Uterus (tissue), 3 donors: ENCODE measurements at regions not wholly inside any gene's neighbourhood (a gene's known extent, or its start where the extent isn't known, plus 50 kb on each side); places are given as distances from the start of the nearest gene placed in this dataset.

Source experiments
- DNase-seq, 2 donors: peaks; one replicate each; pipeline ENCODE4 v3.0.0-alpha.2; 2019 to 2020
- H3K27ac ChIP-seq, 2 donors: fragments of 200-600 bp; sonication (generic); 1 replicate in 1 of 2; 2 replicates in 1 of 2; pipeline ENCODE4 v1.5.1; 2016 to 2018
- H3K27me3 ChIP-seq, 2 donors: fragments of 200-600 bp; sonication (generic); one replicate each; pipeline ENCODE4 v1.5.1; 2018 to 2019; ENCODE audit warnings: control low read depth in 1 of 2
- H3K36me3 ChIP-seq, 2 donors: fragments of 200-600 bp; sonication (generic); one replicate each; pipeline ENCODE4 v1.5.1; 2019; ENCODE audit warnings: control low read depth in 1 of 2
- H3K4me1 ChIP-seq, 2 donors: fragments of 200-600 bp; sonication (generic); one replicate each; pipeline ENCODE4 v1.5.1; 2018 to 2019; ENCODE audit warnings: control low read depth in 1 of 2
- H3K4me3 ChIP-seq, 2 donors: fragments of 200-600 bp; sonication (generic); 1 replicate in 1 of 2; 2 replicates in 1 of 2; pipeline ENCODE4 v1.5.1; 2018 to 2019; ENCODE audit warnings: mild to moderate bottlenecking in 1 of 2
- H3K9me3 ChIP-seq, 2 donors: fragments of 200-600 bp; sonication (generic); one replicate each; pipeline ENCODE4 v1.5.1; 2019; ENCODE audit warnings: control low read depth in 1 of 2
- CTCF ChIP-seq, 4 experiments: fragments of 200-600 bp in 2 of 4; fragments of 450-650 bp in 2 of 4; sonication (generic) in 2 of 4; IDR thresholded peaks; one replicate each; pipeline ENCODE4 v1.5.1; 2016 to 2019; ENCODE audit warnings: antibody characterized with exemption in 4 of 4, mild to moderate bottlenecking in 2 of 4, moderate library complexity in 1 of 4
- POLR2A ChIP-seq, 2 donors: fragments of 450-650 bp; IDR thresholded peaks; one replicate each; pipeline ENCODE4 v1.6.1; 2016; ENCODE audit warnings: antibody characterized with exemption in 2 of 2, mild to moderate bottlenecking in 1 of 2, moderate library complexity in 1 of 2
- intact Hi-C: fragments of 100-400 bp; cut with DNase I; formaldehyde crosslinking; loops from one replicate; pipeline ENCODE4 v1.15.1; 2023; ENCODE audit warnings: low total_unique reads
- donor health status: DM: yes; HTN: yes; CAD: no.

GRCh38 chr1:164914208-164914607 is 355.2 kb downstream of the PBX1 start:
- no peak overlapping the region for H3K4me3 ChIP-seq
- no peaks in the 10 kb centered on the region for H3K36me3 ChIP-seq
- peak overlapping the region; percentile 34 to 39 for H3K27ac ChIP-seq
- TF ChIP-seq POLR2A (IDR thresholded peaks at IDR 0.05) (no peak), CTCF (IDR thresholded peaks at IDR 0.05) (peak; percentile 40 to 71 (median 51))
- H3K4me1 ChIP-seq, result peaks cover 0 to 8% of the 10 kb centered on the region in 2 donors
- no peaks in the 10 kb centered on the region for H3K9me3 ChIP-seq
- intact Hi-C loops, result no loop called here
- H3K27me3 ChIP-seq, result no peaks in the 10 kb centered on the region
- peak in 1 of 2 donors; percentile 33 for DNase-seq

DNA sequence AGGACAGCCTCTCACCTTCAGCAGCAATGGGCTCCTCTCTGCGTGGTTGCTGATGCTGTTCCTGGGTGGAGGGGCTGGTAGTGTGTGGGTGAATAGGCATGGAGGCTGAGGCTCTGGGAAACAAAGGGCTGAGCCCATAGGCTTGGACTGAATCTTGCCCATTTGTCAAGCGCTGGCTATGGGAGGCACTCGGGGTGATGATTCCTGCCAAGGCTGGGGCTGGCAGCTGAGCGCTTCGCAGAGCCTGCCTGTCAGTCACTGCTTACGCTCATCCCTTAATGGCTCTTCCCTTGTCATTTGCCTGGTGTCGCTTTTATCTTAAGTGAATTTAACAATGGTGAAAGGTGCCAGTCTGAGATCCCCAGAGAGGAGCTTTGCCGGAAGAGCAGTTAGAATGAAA is 353.3 kb downstream of the PBX1 start:
- intact Hi-C loops, result no loop called here
- H3K4me1 ChIP-seq, result no peaks in the 10 kb centered on the region
- TF ChIP-seq CTCF (IDR thresholded peaks at IDR 0.05) (no peak), POLR2A (IDR thresholded peaks at IDR 0.05) (no peak)
- H3K9me3 ChIP-seq, result no peaks in the 10 kb centered on the region
- H3K4me3 ChIP-seq, result no peak overlapping the region
- no peaks in the 10 kb centered on the region for H3K27me3 ChIP-seq
- H3K27ac ChIP-seq, result no peak overlapping the region
- H3K36me3 ChIP-seq, result no peaks in the 10 kb centered on the region
- no peak for DNase-seq

DNA sequence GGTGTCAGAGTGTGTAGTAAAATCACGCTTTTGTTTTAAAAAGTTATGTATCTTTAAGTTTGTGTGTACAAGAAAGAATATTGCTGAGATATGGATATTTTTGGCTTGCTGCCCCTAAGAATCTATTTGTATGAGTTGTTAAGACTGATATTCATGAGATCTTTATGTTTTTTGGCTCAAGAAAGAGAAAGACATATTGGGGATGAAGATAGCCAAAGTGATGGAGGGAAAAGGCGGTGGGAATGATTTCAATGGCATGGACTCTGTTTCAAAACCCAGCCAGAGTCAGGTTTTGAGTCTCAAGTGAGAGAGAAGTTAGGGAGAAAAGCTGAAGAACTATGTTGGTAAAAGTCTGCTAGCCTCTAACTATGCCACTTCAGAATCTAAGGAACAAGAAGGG is 351.7 kb downstream of the PBX1 start:
- Histone ChIP-seq H3K27ac (no peak overlapping the region), H3K9me3 (no peaks in the 10 kb centered on the region), H3K36me3 (no peaks in the 10 kb centered on the region), H3K4me1 (no peaks in the 10 kb centered on the region), H3K4me3 (no peak overlapping the region), H3K27me3 (no peaks in the 10 kb centered on the region)
- no peak for TF ChIP-seq POLR2A (IDR thresholded peaks at IDR 0.05)
- no peak for TF ChIP-seq CTCF (IDR thresholded peaks at IDR 0.05)
- intact Hi-C loops, result no loop called here
- no peak for DNase-seq

GRCh38 chr1:164907666-164908065 is 348.7 kb downstream of the PBX1 start:
- H3K27ac ChIP-seq, result no peak overlapping the region
- TF ChIP-seq POLR2A (IDR thresholded peaks at IDR 0.05), result no peak
- no peak for TF ChIP-seq CTCF (IDR thresholded peaks at IDR 0.05)
- H3K4me1 ChIP-seq, result no peaks in the 10 kb centered on the region
- H3K4me3 ChIP-seq, result no peak overlapping the region
- no peaks in the 10 kb centered on the region for H3K9me3 ChIP-seq
- H3K36me3 ChIP-seq, result no peaks in the 10 kb centered on the region
- no peaks in the 10 kb centered on the region for H3K27me3 ChIP-seq
- intact Hi-C loops, result no loop called here
- no peak for DNase-seq

- DNase-seq, result no peak
- Histone ChIP-seq H3K9me3 (no peaks in the 10 kb centered on the region), H3K27ac (no peak overlapping the region), H3K36me3 (no peaks in the 10 kb centered on the region), H3K27me3 (no peaks in the 10 kb centered on the region), H3K4me3 (no peak overlapping the region), H3K4me1 (no peaks in the 10 kb centered on the region)
- intact Hi-C loops, result no loop called here
- TF ChIP-seq CTCF (IDR thresholded peaks at IDR 0.05), result no peak
- TF ChIP-seq POLR2A (IDR thresholded peaks at IDR 0.05), result no peak
Observed at GRCh38 chr1:164905869-164906268, 346.9 kb downstream of the PBX1 start.
